PC-3 (cell line): ENCODE measurements at regions not wholly inside any gene's neighbourhood (a gene's known extent, or its start where the extent isn't known, plus 50 kb on each side); places are given as distances from the start of the nearest gene placed in this dataset.

Experiments used
- ATAC-seq: fragments of 200-7000 bp; cut with Tn5 transposase; 2 replicates; pipeline ENCODE4 v1.9.1; 2020; ENCODE audit warnings: mild to moderate bottlenecking, moderate library complexity
- BruUV-seq: library from RNA; stranded (reverse); fragments of 400-500 nt; replicated peaks from 2 replicates; lab custom pipeline; 2021; lab: Mats Ljungman, UMichigan
- CTCF ChIA-PET: fragments of 300-600 bp; sonication (Branson Sonifier 250); formaldehyde crosslinking; loops from one replicate; lab custom pipeline; 2022; ENCODE audit warnings: antibody characterized with exemption; lab: Charles Lee
- POLR2A ChIA-PET: fragments of 300-600 bp; sonication (Branson Sonifier 250); formaldehyde crosslinking; loops from one replicate; lab custom pipeline; 2022; ENCODE audit warnings: antibody characterized with exemption; ENCODE audit not compliant: unreplicated experiment; lab: Charles Lee
- DNase-seq: peaks from one replicate; pipeline ENCODE4 v3.0.0-alpha.2; 2015
- H2AFZ ChIP-seq: fragments of 300-600 bp; sonication (generic); 2 replicates; pipeline ENCODE4 v1.6.0; 2016; ENCODE audit warnings: antibody characterized with exemption, low read length
- H3F3A ChIP-seq: fragments of 300-600 bp; sonication (generic); one replicate; pipeline ENCODE4 v1.6.0; 2017; ENCODE audit warnings: antibody characterized with exemption, low read length, control low read depth, mild to moderate bottlenecking; ENCODE audit not compliant: unreplicated experiment
- H3K27ac ChIP-seq: fragments of 300-600 bp; sonication (generic); 2 replicates; pipeline ENCODE4 v1.5.1; 2016; ENCODE audit warnings: mild to moderate bottlenecking, low read length
- H3K27me3 ChIP-seq: fragments of 300-600 bp; sonication (generic); 2 replicates; pipeline ENCODE4 v1.6.1; 2016; ENCODE audit warnings: low read length, mixed read lengths
- H3K36me3 ChIP-seq: fragments of 300-600 bp; sonication (generic); 2 replicates; pipeline ENCODE4 v1.6.1; 2016; ENCODE audit warnings: low read depth, mixed run types, low read length, mixed read lengths
- H3K4me1 ChIP-seq: fragments of 300-600 bp; sonication (generic); 2 replicates; pipeline ENCODE4 v1.5.1; 2016; ENCODE audit warnings: low read length; ENCODE audit not compliant: insufficient read depth
- H3K4me2 ChIP-seq: fragments of 300-600 bp; sonication (generic); 2 replicates; pipeline ENCODE4 v1.6.0; 2016; ENCODE audit warnings: low read length
- H3K4me3 ChIP-seq: fragments of 300-600 bp; sonication (generic); 2 replicates; pipeline ENCODE4 v1.5.1; 2016; ENCODE audit warnings: mild to moderate bottlenecking, low read length, mixed read lengths
- H3K79me2 ChIP-seq: fragments of 300-600 bp; sonication (generic); 2 replicates; pipeline ENCODE4 v1.6.1; 2017; ENCODE audit warnings: low read length, mixed read lengths
- H3K9ac ChIP-seq: fragments of 300-600 bp; sonication (generic); 2 replicates; pipeline ENCODE4 v1.6.0; 2016; ENCODE audit warnings: mild to moderate bottlenecking, low read length
- H3K9me2 ChIP-seq: fragments of 300-600 bp; sonication (generic); replicated peaks from 2 replicates; pipeline ENCODE4 v1.6.1; 2016; ENCODE audit warnings: mixed run types, low read length, mixed read lengths
- H3K9me3 ChIP-seq: fragments of 300-600 bp; sonication (generic); 2 replicates; pipeline ENCODE4 v1.6.1; 2016; ENCODE audit warnings: low read length, mixed read lengths
- H4K20me1 ChIP-seq: fragments of 300-600 bp; sonication (generic); 2 replicates; pipeline ENCODE4 v1.6.1; 2016; ENCODE audit warnings: low read length, mixed read lengths
- EZH2 ChIP-seq: fragments of 300-600 bp; sonication (generic); IDR thresholded peaks from one replicate; pipeline ENCODE4 v1.6.1; 2017; ENCODE audit warnings: antibody characterized with exemption, mild to moderate bottlenecking, low read length; ENCODE audit not compliant: unreplicated experiment
- EZH2phosphoT487 ChIP-seq: fragments of 300-600 bp; sonication (generic); IDR thresholded peaks from 2 replicates; pipeline ENCODE4 v1.6.1; 2018; ENCODE audit warnings: mild to moderate bottlenecking, antibody characterized with exemption, low read length, borderline replicate concordance
- intact Hi-C: fragments of 100-400 bp; cut with micrococcal nuclease; formaldehyde crosslinking; loops from 2 replicates; pipeline ENCODE4 v1.9.0; 2023
- TF ChIP-seq, protein P1 (sequence below): fragments of 300-600 bp; sonication (generic); conservative IDR thresholded peaks from 2 replicates; pipeline ENCODE4 v1.5.1; 2017; ENCODE audit warnings: antibody characterized with exemption, low read depth, mild to moderate bottlenecking, low read length

DNA sequence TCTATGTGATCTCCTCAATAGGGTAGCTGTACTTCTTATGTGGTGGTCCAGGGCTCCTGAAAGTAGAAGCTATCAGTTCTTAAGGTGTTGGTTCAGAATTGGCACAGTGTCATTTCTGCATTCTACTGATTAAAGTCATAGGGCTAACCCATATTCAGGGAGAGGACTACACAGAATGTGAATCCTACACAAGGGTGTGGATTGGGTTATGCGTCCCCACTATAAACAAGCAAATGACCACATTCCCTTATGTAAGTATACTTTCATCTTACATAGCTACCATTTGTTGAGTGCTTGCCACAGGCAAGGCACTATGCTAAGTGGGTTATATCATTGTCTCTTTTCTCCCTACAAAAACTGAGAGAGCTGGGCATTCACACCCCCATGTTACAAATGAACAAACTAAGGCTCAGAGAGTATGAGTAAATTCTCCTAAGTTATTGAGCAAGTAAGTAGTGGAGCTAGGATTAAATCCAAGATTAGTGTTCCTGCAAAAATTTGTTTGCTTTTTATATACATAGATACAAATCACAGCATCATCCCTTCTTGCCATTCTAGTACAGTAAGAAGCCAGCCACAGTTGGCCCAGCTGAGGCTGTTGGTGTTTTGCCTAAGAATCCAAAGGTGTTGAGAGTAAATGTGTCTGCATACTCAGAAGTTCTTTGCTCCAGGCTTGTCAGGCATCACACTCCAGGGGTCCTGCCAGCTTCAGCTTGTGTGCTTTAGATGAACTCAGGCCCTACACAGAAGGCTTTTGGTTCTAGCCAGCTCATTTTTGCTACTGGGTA is 157.8 kb downstream of the KIF18A start:
- Histone ChIP-seq H4K20me1 (no peaks in the 10 kb centered on the region), H3K4me3 (no peak overlapping the region), H3F3A (no peaks in the 10 kb centered on the region), H3K27me3 (no peaks in the 10 kb centered on the region), H3K9me3 (no peaks in the 10 kb centered on the region), H3K4me1 (no peaks in the 10 kb centered on the region), H2AFZ (no peak overlapping the region), H3K79me2 (no peaks in the 10 kb centered on the region), H3K9ac (no peak overlapping the region), H3K27ac (no peak overlapping the region), H3K36me3 (no peaks in the 10 kb centered on the region), H3K4me2 (no peak overlapping the region), H3K9me2 (no peaks in the 10 kb centered on the region)
- DNase-seq (no peak), ATAC-seq (no peak)
- TF ChIP-seq, protein P1, sequence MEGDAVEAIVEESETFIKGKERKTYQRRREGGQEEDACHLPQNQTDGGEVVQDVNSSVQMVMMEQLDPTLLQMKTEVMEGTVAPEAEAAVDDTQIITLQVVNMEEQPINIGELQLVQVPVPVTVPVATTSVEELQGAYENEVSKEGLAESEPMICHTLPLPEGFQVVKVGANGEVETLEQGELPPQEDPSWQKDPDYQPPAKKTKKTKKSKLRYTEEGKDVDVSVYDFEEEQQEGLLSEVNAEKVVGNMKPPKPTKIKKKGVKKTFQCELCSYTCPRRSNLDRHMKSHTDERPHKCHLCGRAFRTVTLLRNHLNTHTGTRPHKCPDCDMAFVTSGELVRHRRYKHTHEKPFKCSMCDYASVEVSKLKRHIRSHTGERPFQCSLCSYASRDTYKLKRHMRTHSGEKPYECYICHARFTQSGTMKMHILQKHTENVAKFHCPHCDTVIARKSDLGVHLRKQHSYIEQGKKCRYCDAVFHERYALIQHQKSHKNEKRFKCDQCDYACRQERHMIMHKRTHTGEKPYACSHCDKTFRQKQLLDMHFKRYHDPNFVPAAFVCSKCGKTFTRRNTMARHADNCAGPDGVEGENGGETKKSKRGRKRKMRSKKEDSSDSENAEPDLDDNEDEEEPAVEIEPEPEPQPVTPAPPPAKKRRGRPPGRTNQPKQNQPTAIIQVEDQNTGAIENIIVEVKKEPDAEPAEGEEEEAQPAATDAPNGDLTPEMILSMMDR: no peak
- no peak for TF ChIP-seq EZH2phosphoT487
- no peak for TF ChIP-seq EZH2
- no TSS peak for BruUV-seq
- intact Hi-C loops: no loop called here
- ChIA-PET CTCF (no interaction called here), POLR2A (no interaction called here)

DNA sequence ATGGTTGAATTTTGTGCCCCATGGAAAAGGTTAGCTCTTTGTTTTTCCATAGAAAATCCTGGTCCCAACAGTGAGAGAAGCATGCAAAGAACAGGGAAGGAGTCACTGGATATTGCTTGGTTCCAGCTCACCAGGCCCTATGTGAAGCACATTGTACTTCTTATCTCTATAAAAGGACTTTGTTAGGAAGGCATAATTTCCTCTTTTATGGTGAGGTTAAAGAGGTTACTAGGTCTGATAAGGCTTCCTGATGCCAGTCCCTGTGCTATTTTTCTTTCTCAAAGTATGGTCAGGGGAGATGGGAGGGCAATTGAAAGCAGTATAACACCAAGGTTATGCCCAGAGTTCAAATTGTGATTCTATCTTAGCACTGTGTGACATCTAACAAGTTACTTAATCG is 162.6 kb downstream of the KIF18A start:
- no peak for ATAC-seq
- no peak for TF ChIP-seq EZH2
- TF ChIP-seq EZH2phosphoT487: no peak
- TF ChIP-seq, protein P1: no peak

GRCh38 chr11:27938011-27938410 is 169.9 kb downstream of the KIF18A start:
- DNase-seq (no peak), ATAC-seq (no peak)
- Histone ChIP-seq H3K4me1 (peaks cover 23% of the 10 kb centered on the region), H3K36me3 (no peaks in the 10 kb centered on the region), H3K9me2 (no peaks in the 10 kb centered on the region), H3K79me2 (no peaks in the 10 kb centered on the region), H2AFZ (no peak overlapping the region), H3K9me3 (no peaks in the 10 kb centered on the region), H3K9ac (no peak overlapping the region), H3F3A (no peaks in the 10 kb centered on the region), H3K4me3 (no peak overlapping the region), H4K20me1 (no peaks in the 10 kb centered on the region), H3K4me2 (no peak overlapping the region), H3K27ac (no peak overlapping the region), H3K27me3 (no peaks in the 10 kb centered on the region)
- no peak for TF ChIP-seq EZH2phosphoT487
- TF ChIP-seq EZH2: no peak
- TF ChIP-seq, protein P1: no peak
- POLR2A ChIA-PET: no interaction called here
- no TSS peak for BruUV-seq
- intact Hi-C loops: no loop called here
- CTCF ChIA-PET: no interaction called here

More for the DNA sequence above, 162.6 kb downstream of the KIF18A start:
- no peaks in the 10 kb centered on the region for H3K27me3 ChIP-seq
- H3K79me2 ChIP-seq: no peaks in the 10 kb centered on the region
- H3K9ac ChIP-seq: no peak overlapping the region
- POLR2A ChIA-PET: no interaction called here
- H3K4me3 ChIP-seq: no peak overlapping the region
- DNase-seq: no peak
- H3F3A ChIP-seq: no peaks in the 10 kb centered on the region
- H3K4me1 ChIP-seq: no peaks in the 10 kb centered on the region
- CTCF ChIA-PET: no interaction called here
- intact Hi-C loops: no loop called here
- no peaks in the 10 kb centered on the region for H3K9me3 ChIP-seq
- no peak overlapping the region for H3K27ac ChIP-seq
- H3K9me2 ChIP-seq: no peaks in the 10 kb centered on the region
- no peak overlapping the region for H3K4me2 ChIP-seq
- BruUV-seq: no TSS peak
- no peak overlapping the region for H2AFZ ChIP-seq
- H3K36me3 ChIP-seq: no peaks in the 10 kb centered on the region
- no peaks in the 10 kb centered on the region for H4K20me1 ChIP-seq
